ENCODE measurements at regions not wholly inside any gene's neighbourhood (a gene's known extent, or its start where the extent isn't known, plus 50 kb on each side); places are given as distances from the start of the nearest gene placed in this dataset.

- TF ChIP-seq, protein P1, sequence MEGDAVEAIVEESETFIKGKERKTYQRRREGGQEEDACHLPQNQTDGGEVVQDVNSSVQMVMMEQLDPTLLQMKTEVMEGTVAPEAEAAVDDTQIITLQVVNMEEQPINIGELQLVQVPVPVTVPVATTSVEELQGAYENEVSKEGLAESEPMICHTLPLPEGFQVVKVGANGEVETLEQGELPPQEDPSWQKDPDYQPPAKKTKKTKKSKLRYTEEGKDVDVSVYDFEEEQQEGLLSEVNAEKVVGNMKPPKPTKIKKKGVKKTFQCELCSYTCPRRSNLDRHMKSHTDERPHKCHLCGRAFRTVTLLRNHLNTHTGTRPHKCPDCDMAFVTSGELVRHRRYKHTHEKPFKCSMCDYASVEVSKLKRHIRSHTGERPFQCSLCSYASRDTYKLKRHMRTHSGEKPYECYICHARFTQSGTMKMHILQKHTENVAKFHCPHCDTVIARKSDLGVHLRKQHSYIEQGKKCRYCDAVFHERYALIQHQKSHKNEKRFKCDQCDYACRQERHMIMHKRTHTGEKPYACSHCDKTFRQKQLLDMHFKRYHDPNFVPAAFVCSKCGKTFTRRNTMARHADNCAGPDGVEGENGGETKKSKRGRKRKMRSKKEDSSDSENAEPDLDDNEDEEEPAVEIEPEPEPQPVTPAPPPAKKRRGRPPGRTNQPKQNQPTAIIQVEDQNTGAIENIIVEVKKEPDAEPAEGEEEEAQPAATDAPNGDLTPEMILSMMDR (IDR thresholded peaks at IDR 0.05; ENCODE audit: poor library complexity) = no peak
- TF ChIP-seq EZH2 (IDR thresholded peaks at IDR 0.05; ENCODE audit: borderline replicate concordance) (no peak), EZH2phosphoT487 (IDR thresholded peaks at IDR 0.05; ENCODE audit: low read depth, severe bottlenecking, unreplicated experiment) (no peak)
Measured at GRCh38 chr4:186859420-186859819, 135.8 kb upstream of the FAT1 start.

Measured in hepatocyte (in vitro differentiated cells).